ENCODE measurements at regions not wholly inside any gene's neighbourhood (a gene's known extent, or its start where the extent isn't known, plus 50 kb on each side); places are given as distances from the start of the nearest gene placed in this dataset.
"Not testable (repeated sequence)": the region's sequence is repeated elsewhere in the genome, so short reads cannot be mapped to it uniquely, and the experiment has no call there.

- Mint-ChIP-seq H3K27ac (no peak overlapping the region), H3K4me3 (no peak overlapping the region), H3K27me3 (ENCODE audit: low read depth) (no peaks in the 10 kb centered on the region), H3K4me1 (peaks cover 9% of the 10 kb centered on the region), H3K9me3 (no peaks in the 10 kb centered on the region), H3K36me3 (ENCODE audit: low read depth) (no peaks in the 10 kb centered on the region)
- TF ChIP-seq CTCF (IDR thresholded peaks at IDR 0.05; ENCODE audit: unreplicated experiment in 3 of 3), result no peak
These were observed 297.1 kb upstream of the NCAM1 start for GRCh38 chr11:112663947-112664634.

- H3K4me1 Mint-ChIP-seq, result peaks cover 1% of the 10 kb centered on the region
- no peak for TF ChIP-seq CTCF (IDR thresholded peaks at IDR 0.05; ENCODE audit: unreplicated experiment in 3 of 3)
- H3K9me3 Mint-ChIP-seq, result no peaks in the 10 kb centered on the region
- H3K36me3 Mint-ChIP-seq (ENCODE audit: low read depth), result no peaks in the 10 kb centered on the region
- H3K27ac Mint-ChIP-seq, result no peak overlapping the region
- no peak overlapping the region for H3K4me3 Mint-ChIP-seq
- H3K27me3 Mint-ChIP-seq (ENCODE audit: low read depth), result no peaks in the 10 kb centered on the region
These were observed 295.9 kb upstream of the NCAM1 start for GRCh38 chr11:112665291-112665690.

GRCh38 chr11:112666253-112666652 is 295.0 kb upstream of the NCAM1 start:
- TF ChIP-seq CTCF (IDR thresholded peaks at IDR 0.05; ENCODE audit: unreplicated experiment in 3 of 3), result no peak
- Mint-ChIP-seq H3K27me3 (ENCODE audit: low read depth) (no peaks in the 10 kb centered on the region), H3K36me3 (ENCODE audit: low read depth) (no peaks in the 10 kb centered on the region), H3K4me3 (no peak overlapping the region), H3K9me3 (no peaks in the 10 kb centered on the region), H3K4me1 (no peaks in the 10 kb centered on the region), H3K27ac (no peak overlapping the region)

- H3K9me3 Mint-ChIP-seq, result peaks cover 20% of the 10 kb centered on the region
- no peak for TF ChIP-seq CTCF (IDR thresholded peaks at IDR 0.05; ENCODE audit: unreplicated experiment in 3 of 3)
- no peak overlapping the region for H3K4me3 Mint-ChIP-seq
- no peak overlapping the region for H3K27ac Mint-ChIP-seq
- H3K4me1 Mint-ChIP-seq, result no peaks in the 10 kb centered on the region
- no peaks in the 10 kb centered on the region for H3K27me3 Mint-ChIP-seq (ENCODE audit: low read depth)
- H3K36me3 Mint-ChIP-seq (ENCODE audit: low read depth), result peaks cover 7% of the 10 kb centered on the region
These were observed 290.2 kb upstream of the NCAM1 start for GRCh38 chr11:112670806-112671570.

- H3K4me3 Mint-ChIP-seq; H3K27me3 Mint-ChIP-seq (ENCODE audit: low read depth); H3K36me3 Mint-ChIP-seq (ENCODE audit: low read depth); H3K27ac Mint-ChIP-seq; H3K4me1 Mint-ChIP-seq: not testable (repeated sequence)
- peaks cover 28% of the 10 kb centered on the region for H3K9me3 Mint-ChIP-seq
These were observed 287.8 kb upstream of the NCAM1 start for GRCh38 chr11:112673401-112673800.

- peaks cover 8% of the 10 kb centered on the region for H3K4me1 Mint-ChIP-seq
- no peak for TF ChIP-seq CTCF (IDR thresholded peaks at IDR 0.05; ENCODE audit: unreplicated experiment in 3 of 3)
- peaks cover 20% of the 10 kb centered on the region for H3K9me3 Mint-ChIP-seq
- no peak overlapping the region for H3K4me3 Mint-ChIP-seq
- H3K36me3 Mint-ChIP-seq (ENCODE audit: low read depth), result no peaks in the 10 kb centered on the region
- peaks cover 4% of the 10 kb centered on the region for H3K27me3 Mint-ChIP-seq (ENCODE audit: low read depth)
- H3K27ac Mint-ChIP-seq, result no peak overlapping the region
These were observed 276.1 kb upstream of the NCAM1 start for GRCh38 chr11:112685111-112685510.
